K562 (cell line): ENCODE measurements at regions not wholly inside any gene's neighbourhood (a gene's known extent, or its start where the extent isn't known, plus 50 kb on each side); places are given as distances from the start of the nearest gene placed in this dataset.

Experiments
- ATAC-seq: fragments of 200-7000 bp; cut with Tn5 transposase; 3 replicates; pipeline ENCODE4 v1.9.1; 2020; ENCODE audit warnings: moderate library complexity
- BruUV-seq: library from RNA; stranded (reverse); fragments of 400-500 nt; replicated peaks from 2 replicates; lab custom pipeline; 2021; lab: Mats Ljungman, UMichigan
- CTCF ChIA-PET: fragments of 300-600 bp; formaldehyde crosslinking; extraction: SDS; loops from one replicate; lab custom pipeline; 2021; ENCODE audit warnings: low intra/inter-chr PET ratio; lab: Yijun Ruan, JAX
- POLR2A ChIA-PET: fragments of 300-600, 350-650 bp; sonication (Branson Sonifier 250); formaldehyde crosslinking; extraction: SDS; loops from one replicate; lab custom pipeline; 2021; ENCODE audit warnings: antibody characterized with exemption, inconsistent platforms; lab: Yijun Ruan, JAX
- DNase-seq, 4 experiments: peaks; one replicate each; pipeline versions ENCODE4 v3.0.0 to v3.0.0-alpha.2; 2011 to 2018; ENCODE audit warnings: low spot score in 3 of 4, mixed read lengths in 3 of 4; ENCODE audit errors: extremely low read depth in 1 of 4
- FAIRE-seq: peaks from 2 replicates; lab custom pipeline; 2011; peaks lifted over from hg19 to GRCh38; lab: Jason Lieb, UNC
- H2AFZ ChIP-seq: 2 replicates; pipeline ENCODE4 v1.6.0; 2011; ENCODE audit warnings: low read depth, low read length, control low read depth, inconsistent platforms
- H3K27ac ChIP-seq: fragments of 200-600 bp; 3 replicates; pipeline ENCODE4 v1.8.0; 2011; ENCODE audit warnings: low read depth, mild to moderate bottlenecking, control low read depth, inconsistent platforms, low read length, moderate library complexity, mixed read lengths; ENCODE audit errors: extremely low read depth
- H3K27me3 ChIP-seq, 2 experiments: fragments of 300-600 bp in 1 of 2; 2 replicates in 1 of 2; 3 replicates in 1 of 2; pipeline versions ENCODE4 v1.6.0 to v1.8.0; 2011; ENCODE audit warnings: inconsistent platforms in 2 of 2, low read length in 2 of 2, mild to moderate bottlenecking in 1 of 2, mixed read lengths in 1 of 2, moderate library complexity in 1 of 2; ENCODE audit not compliant: control insufficient read depth in 2 of 2, insufficient read depth in 2 of 2
- H3K36me3 ChIP-seq: fragments of 300-600 bp; 3 replicates; pipeline ENCODE4 v1.8.0; 2011; ENCODE audit warnings: mild to moderate bottlenecking, low read length, inconsistent platforms; ENCODE audit not compliant: control insufficient read depth, insufficient read depth
- H3K4me1 ChIP-seq, 2 experiments: fragments of 200-600 bp in 1 of 2; replicated peaks in 1 of 2; 2 replicates in 1 of 2; 3 replicates in 1 of 2; pipeline versions ENCODE4 v1.5.1 to v1.8.0; 2011; ENCODE audit warnings: inconsistent platforms in 2 of 2, low read length in 2 of 2, mild to moderate bottlenecking in 1 of 2, mixed read lengths in 1 of 2, moderate library complexity in 1 of 2; ENCODE audit not compliant: control insufficient read depth in 2 of 2, insufficient read depth in 2 of 2
- H3K4me2 ChIP-seq: 2 replicates; pipeline ENCODE4 v1.6.1; 2011; ENCODE audit warnings: low read length, control low read depth, inconsistent platforms, mixed read lengths; ENCODE audit not compliant: insufficient read depth
- H3K4me3 ChIP-seq: fragments of 200-600 bp; sonication (generic), shearing (Covaris generic); 2 replicates; pipeline ENCODE4 v1.5.1; 2016; ENCODE audit warnings: control low read depth, inconsistent platforms
- H3K79me2 ChIP-seq: fragments of 200-600 bp; 3 replicates; pipeline ENCODE4 v1.8.0; 2011; ENCODE audit warnings: low read length, inconsistent platforms; ENCODE audit not compliant: control insufficient read depth, insufficient read depth
- H3K9ac ChIP-seq, 2 experiments: 2 replicates each; pipeline versions ENCODE4 v1.6.0 to v1.6.1; 2011; ENCODE audit warnings: low read depth in 2 of 2, low read length in 2 of 2, control low read depth in 1 of 2, inconsistent platforms in 1 of 2, mild to moderate bottlenecking in 1 of 2, mixed read lengths in 1 of 2; ENCODE audit not compliant: insufficient read depth in 1 of 2
- H3K9me1 ChIP-seq: one replicate; pipeline ENCODE4 v1.6.0; 2011; ENCODE audit warnings: inconsistent platforms, mild to moderate bottlenecking, low read length, moderate library complexity; ENCODE audit not compliant: control insufficient read depth, insufficient read depth
- H3K9me3 ChIP-seq: replicated peaks from 2 replicates; pipeline ENCODE4 v1.5.1; 2011; ENCODE audit warnings: low read depth, low read length, inconsistent platforms; ENCODE audit not compliant: control insufficient read depth, insufficient read depth
- H4K20me1 ChIP-seq: replicated peaks from 2 replicates; pipeline ENCODE4 v1.6.1; 2011; ENCODE audit warnings: low read length, inconsistent platforms, mixed read lengths; ENCODE audit not compliant: control insufficient read depth, insufficient read depth
- ARHGAP35 ChIP-seq: fragments of 450-650 bp; IDR thresholded peaks from 2 replicates; pipeline ENCODE4 v1.6.1; 2018; ENCODE audit not compliant: partially characterized antibody
- MEIS2 ChIP-seq: fragments of 450-650 bp; IDR thresholded peaks from 2 replicates; pipeline ENCODE4 v1.6.1; 2014; ENCODE audit warnings: mild to moderate bottlenecking; ENCODE audit not compliant: partially characterized antibody
- MIER1 ChIP-seq: fragments of 450-650 bp; IDR thresholded peaks from 2 replicates; pipeline ENCODE4 v1.6.1; 2016; ENCODE audit warnings: antibody characterized with exemption, mild to moderate bottlenecking, low read depth
- PCBP2 ChIP-seq: fragments of 200-400 bp; formaldehyde crosslinking; IDR thresholded peaks from 2 replicates; pipeline ENCODE4 v1.6.1; 2018; ENCODE audit warnings: low read length, low read depth, mild to moderate bottlenecking, moderate library complexity; ENCODE audit not compliant: poor library complexity, severe bottlenecking
- PHF21A ChIP-seq: fragments of 450-650 bp; IDR thresholded peaks from 2 replicates; pipeline ENCODE4 v1.6.1; 2017; ENCODE audit warnings: low read depth, borderline replicate concordance
- RBM15 ChIP-seq: fragments of 200-400 bp; formaldehyde crosslinking; IDR thresholded peaks from 2 replicates; pipeline ENCODE4 v1.6.1; 2018; ENCODE audit warnings: mild to moderate bottlenecking, low read length, moderate library complexity; ENCODE audit not compliant: insufficient read depth
- TCF3 ChIP-seq: sonication (generic); formaldehyde crosslinking; IDR thresholded peaks from 2 replicates; pipeline ENCODE4 v1.4.0; 2020; ENCODE audit warnings: mild to moderate bottlenecking, missing genetic modification reagents
- ZKSCAN8 ChIP-seq: fragments of 200-800 bp; sonication (Bioruptor generic); IDR thresholded peaks from 2 replicates; pipeline ENCODE4 v1.6.1; 2016; ENCODE audit warnings: missing genetic modification characterization, missing compliant biosample characterization
- ZNF140 ChIP-seq: fragments of 250-450 bp; sonication (Bioruptor Pico); IDR thresholded peaks from 2 replicates; pipeline ENCODE4 v1.8.0; 2021; ENCODE audit warnings: moderate library complexity, mild to moderate bottlenecking, inconsistent platforms
- ZNF174 ChIP-seq: fragments of 250-450 bp; sonication (Bioruptor Pico); IDR thresholded peaks from 2 replicates; pipeline ENCODE4 v1.4.0; 2020; ENCODE audit warnings: mild to moderate bottlenecking
- in situ Hi-C: fragments of 300-500 bp; cut with MboI; formaldehyde crosslinking; loops from 4 replicates; pipeline ENCODE4 v1.15.0; 2018; ENCODE audit warnings: inconsistent platforms, mixed read lengths
- intact Hi-C: fragments of 100-400 bp; cut with micrococcal nuclease; formaldehyde crosslinking; loops from 2 replicates; pipeline ENCODE4 v1.14.2; 2022
- TF ChIP-seq, protein P1 (sequence below): sonication (generic); formaldehyde crosslinking; IDR thresholded peaks from 2 replicates; pipeline ENCODE4 v1.8.1; 2022; ENCODE audit warnings: missing genetic modification reagents
- TF ChIP-seq, protein P2 (sequence below): fragments of 450-650 bp; IDR thresholded peaks from 2 replicates; pipeline ENCODE4 v1.6.1; 2017; ENCODE audit warnings: mild to moderate bottlenecking, moderate library complexity
- TF ChIP-seq, protein P3 (sequence below): sonication (generic); formaldehyde crosslinking; IDR thresholded peaks from 2 replicates; pipeline ENCODE4 v1.8.1; 2023; ENCODE audit warnings: mild to moderate bottlenecking, missing genetic modification reagents, moderate library complexity
- TF ChIP-seq, protein P4 (sequence below): fragments of 450-650 bp; IDR thresholded peaks from 2 replicates; pipeline ENCODE4 v1.6.1; 2016; ENCODE audit warnings: borderline replicate concordance
- TF ChIP-seq, protein P5 (sequence below): fragments of 450-650 bp; IDR thresholded peaks from 2 replicates; pipeline ENCODE4 v1.6.1; 2016; ENCODE audit warnings: antibody characterized with exemption

DNA sequence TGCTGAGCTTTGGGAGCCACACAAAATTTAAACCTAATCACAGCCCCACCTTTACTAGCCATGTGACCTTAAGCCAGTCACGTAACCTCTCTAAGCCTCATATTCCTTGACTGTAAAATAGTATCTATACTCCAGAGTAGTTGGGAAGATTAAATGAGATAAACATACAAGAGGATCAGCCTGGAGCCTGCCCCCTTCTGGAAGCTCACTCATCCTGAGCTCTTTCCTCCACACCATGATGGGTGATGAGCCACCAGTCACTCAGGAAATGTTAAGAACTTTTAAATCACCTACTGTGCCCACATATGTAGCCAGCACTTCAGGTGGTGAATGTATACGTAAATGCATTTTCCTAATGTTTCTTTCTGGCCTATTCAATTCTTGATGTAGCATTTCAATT, 195.9 kb upstream of the DDX18 start (continued):
- TF ChIP-seq, protein P1, sequence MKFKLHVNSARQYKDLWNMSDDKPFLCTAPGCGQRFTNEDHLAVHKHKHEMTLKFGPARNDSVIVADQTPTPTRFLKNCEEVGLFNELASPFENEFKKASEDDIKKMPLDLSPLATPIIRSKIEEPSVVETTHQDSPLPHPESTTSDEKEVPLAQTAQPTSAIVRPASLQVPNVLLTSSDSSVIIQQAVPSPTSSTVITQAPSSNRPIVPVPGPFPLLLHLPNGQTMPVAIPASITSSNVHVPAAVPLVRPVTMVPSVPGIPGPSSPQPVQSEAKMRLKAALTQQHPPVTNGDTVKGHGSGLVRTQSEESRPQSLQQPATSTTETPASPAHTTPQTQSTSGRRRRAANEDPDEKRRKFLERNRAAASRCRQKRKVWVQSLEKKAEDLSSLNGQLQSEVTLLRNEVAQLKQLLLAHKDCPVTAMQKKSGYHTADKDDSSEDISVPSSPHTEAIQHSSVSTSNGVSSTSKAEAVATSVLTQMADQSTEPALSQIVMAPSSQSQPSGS (CRISPR knock-in tag): no peak
- TF ChIP-seq ZKSCAN8 (CRISPR knock-in tag) (no peak), ARHGAP35 (no peak)
- TF ChIP-seq, all 486 proteins: peak for 0

DNA sequence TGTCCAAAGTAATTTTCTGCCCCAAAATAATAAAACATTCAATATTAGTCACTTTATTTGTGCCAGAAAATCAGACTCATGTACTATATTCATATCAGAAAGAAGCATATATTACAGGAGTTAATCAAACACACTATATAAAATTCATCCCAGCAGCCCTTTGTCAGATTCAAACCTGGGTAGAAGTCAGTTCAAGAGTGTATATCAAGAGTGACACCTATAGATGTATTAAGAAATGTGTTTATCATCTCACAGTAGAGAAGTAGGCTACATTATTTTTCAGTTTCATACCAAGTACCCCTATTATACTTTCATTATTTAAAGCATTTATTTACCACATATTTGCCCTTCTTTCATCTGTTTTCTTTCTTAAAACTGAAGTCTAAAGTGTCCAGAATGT, 193.2 kb upstream of the DDX18 start:
- ChIA-PET CTCF (no interaction called here), POLR2A (no interaction called here)
- Histone ChIP-seq H3K4me2 (no peak overlapping the region), H3K9me1 (no peaks in the 10 kb centered on the region), H2AFZ (no peak overlapping the region), H3K4me3 (no peak overlapping the region), H3K27me3 (no peaks in the 10 kb centered on the region), H3K79me2 (no peaks in the 10 kb centered on the region), H3K9ac (no peak overlapping the region), H3K4me1 (no peaks in the 10 kb centered on the region), H3K27ac (no peak overlapping the region), H3K36me3 (no peaks in the 10 kb centered on the region), H3K9me3 (no peaks in the 10 kb centered on the region), H4K20me1 (no peaks in the 10 kb centered on the region)
- no peak for FAIRE-seq
- no peak for ATAC-seq
- intact Hi-C loops: no loop called here
- in situ Hi-C loops: no loop called here
- DNase-seq: no peak
- BruUV-seq: no TSS peak
- TF ChIP-seq, protein P2, sequence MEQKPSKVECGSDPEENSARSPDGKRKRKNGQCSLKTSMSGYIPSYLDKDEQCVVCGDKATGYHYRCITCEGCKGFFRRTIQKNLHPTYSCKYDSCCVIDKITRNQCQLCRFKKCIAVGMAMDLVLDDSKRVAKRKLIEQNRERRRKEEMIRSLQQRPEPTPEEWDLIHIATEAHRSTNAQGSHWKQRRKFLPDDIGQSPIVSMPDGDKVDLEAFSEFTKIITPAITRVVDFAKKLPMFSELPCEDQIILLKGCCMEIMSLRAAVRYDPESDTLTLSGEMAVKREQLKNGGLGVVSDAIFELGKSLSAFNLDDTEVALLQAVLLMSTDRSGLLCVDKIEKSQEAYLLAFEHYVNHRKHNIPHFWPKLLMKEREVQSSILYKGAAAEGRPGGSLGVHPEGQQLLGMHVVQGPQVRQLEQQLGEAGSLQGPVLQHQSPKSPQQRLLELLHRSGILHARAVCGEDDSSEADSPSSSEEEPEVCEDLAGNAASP: no peak
- TF ChIP-seq ZNF140 (no peak), PHF21A (no peak), ZNF174 (no peak), RBM15 (no peak), TCF3 (CRISPR knock-in tag) (no peak), MIER1 (no peak), PCBP2 (no peak), MEIS2 (no peak)
- TF ChIP-seq, protein P3, sequence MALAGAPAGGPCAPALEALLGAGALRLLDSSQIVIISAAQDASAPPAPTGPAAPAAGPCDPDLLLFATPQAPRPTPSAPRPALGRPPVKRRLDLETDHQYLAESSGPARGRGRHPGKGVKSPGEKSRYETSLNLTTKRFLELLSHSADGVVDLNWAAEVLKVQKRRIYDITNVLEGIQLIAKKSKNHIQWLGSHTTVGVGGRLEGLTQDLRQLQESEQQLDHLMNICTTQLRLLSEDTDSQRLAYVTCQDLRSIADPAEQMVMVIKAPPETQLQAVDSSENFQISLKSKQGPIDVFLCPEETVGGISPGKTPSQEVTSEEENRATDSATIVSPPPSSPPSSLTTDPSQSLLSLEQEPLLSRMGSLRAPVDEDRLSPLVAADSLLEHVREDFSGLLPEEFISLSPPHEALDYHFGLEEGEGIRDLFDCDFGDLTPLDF (CRISPR knock-in tag): no peak
- TF ChIP-seq, protein P4, sequence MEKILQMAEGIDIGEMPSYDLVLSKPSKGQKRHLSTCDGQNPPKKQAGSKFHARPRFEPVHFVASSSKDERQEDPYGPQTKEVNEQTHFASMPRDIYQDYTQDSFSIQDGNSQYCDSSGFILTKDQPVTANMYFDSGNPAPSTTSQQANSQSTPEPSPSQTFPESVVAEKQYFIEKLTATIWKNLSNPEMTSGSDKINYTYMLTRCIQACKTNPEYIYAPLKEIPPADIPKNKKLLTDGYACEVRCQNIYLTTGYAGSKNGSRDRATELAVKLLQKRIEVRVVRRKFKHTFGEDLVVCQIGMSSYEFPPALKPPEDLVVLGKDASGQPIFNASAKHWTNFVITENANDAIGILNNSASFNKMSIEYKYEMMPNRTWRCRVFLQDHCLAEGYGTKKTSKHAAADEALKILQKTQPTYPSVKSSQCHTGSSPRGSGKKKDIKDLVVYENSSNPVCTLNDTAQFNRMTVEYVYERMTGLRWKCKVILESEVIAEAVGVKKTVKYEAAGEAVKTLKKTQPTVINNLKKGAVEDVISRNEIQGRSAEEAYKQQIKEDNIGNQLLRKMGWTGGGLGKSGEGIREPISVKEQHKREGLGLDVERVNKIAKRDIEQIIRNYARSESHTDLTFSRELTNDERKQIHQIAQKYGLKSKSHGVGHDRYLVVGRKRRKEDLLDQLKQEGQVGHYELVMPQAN: no peak
- TF ChIP-seq, protein P5, sequence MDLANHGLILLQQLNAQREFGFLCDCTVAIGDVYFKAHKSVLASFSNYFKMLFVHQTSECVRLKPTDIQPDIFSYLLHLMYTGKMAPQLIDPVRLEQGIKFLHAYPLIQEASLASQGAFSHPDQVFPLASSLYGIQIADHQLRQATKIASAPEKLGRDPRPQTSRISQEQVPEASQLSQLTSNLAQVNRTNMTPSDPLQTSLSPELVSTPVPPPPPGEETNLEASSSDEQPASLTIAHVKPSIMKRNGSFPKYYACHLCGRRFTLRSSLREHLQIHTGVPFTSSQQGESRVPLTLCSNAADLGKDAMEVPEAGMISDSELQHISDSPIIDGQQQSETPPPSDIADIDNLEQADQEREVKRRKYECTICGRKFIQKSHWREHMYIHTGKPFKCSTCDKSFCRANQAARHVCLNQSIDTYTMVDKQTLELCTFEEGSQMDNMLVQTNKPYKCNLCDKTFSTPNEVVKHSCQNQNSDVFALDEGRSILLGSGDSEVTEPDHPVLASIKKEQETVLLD: no peak
